HCT116 (cell line): ENCODE measurements at regions not wholly inside any gene's neighbourhood (a gene's known extent, or its start where the extent isn't known, plus 50 kb on each side); places are given as distances from the start of the nearest gene placed in this dataset.

Source experiments
- ATAC-seq: fragments of 200-7000 bp; cut with Tn5 transposase; 2 replicates; pipeline ENCODE4 v1.9.1; 2020; ENCODE audit warnings: mild to moderate bottlenecking, moderate library complexity
- BruUV-seq: library from RNA; stranded (reverse); fragments of 400-500 nt; replicated peaks from 2 replicates; lab custom pipeline; 2021; lab: Mats Ljungman, UMichigan
- CTCF ChIA-PET: fragments of 300-600 bp; sonication (Branson Sonifier 250); formaldehyde crosslinking; loops from one replicate; lab custom pipeline; 2021; ENCODE audit warnings: antibody characterized with exemption; lab: Charles Lee
- POLR2A ChIA-PET: fragments of 300-600, 350-600 bp; sonication (Branson Sonifier 250); formaldehyde crosslinking; loops from one replicate; lab custom pipeline; 2021; ENCODE audit warnings: antibody characterized with exemption; lab: Charles Lee
- RAD21 ChIA-PET, 2 experiments: fragments of 300-600 bp; sonication (Branson Sonifier 250); formaldehyde crosslinking; loops; one replicate each; lab custom pipeline; 2023; ENCODE audit warnings: low total read pairs in 2 of 2; ENCODE audit not compliant: uncharacterized antibody in 2 of 2, unreplicated experiment in 2 of 2, low non-redundant PET in 1 of 2; lab: Charles Lee
- DNase-seq: peaks from one replicate; pipeline ENCODE4 v3.0.0-alpha.2; 2010; ENCODE audit warnings: low read depth, low spot score
- H2AFZ ChIP-seq: fragments of 200-600 bp; shearing (Covaris generic), sonication (generic); 2 replicates; pipeline ENCODE4 v1.6.1; 2017; ENCODE audit warnings: low read depth, mixed run types, mixed read lengths, antibody characterized with exemption, low read length; ENCODE audit not compliant: poor library complexity, severe bottlenecking
- H3K27ac ChIP-seq: 2 replicates; pipeline ENCODE4 v1.5.1; 2012; ENCODE audit warnings: low read depth, low read length
- H3K27me3 ChIP-seq: fragments of 200-600 bp; sonication (generic); 2 replicates; pipeline ENCODE4 v1.6.1; 2016; ENCODE audit warnings: mixed run types, low read length, mixed read lengths; ENCODE audit not compliant: insufficient read depth
- H3K36me3 ChIP-seq, 2 experiments: fragments of 200-500 bp in 1 of 2; fragments of 200-600 bp in 1 of 2; sonication (Bioruptor generic) in 1 of 2; sonication (generic) in 1 of 2; 2 replicates each; pipeline versions ENCODE4 v1.5.1 to v1.6.1; 2014 to 2016; ENCODE audit warnings: low read length in 2 of 2, inconsistent platforms in 1 of 2, mixed read lengths in 1 of 2, mixed run types in 1 of 2; ENCODE audit not compliant: insufficient read depth in 2 of 2, control insufficient read depth in 1 of 2
- H3K4me1 ChIP-seq, 2 experiments: fragments of 200-600 bp in 1 of 2; sonication (generic) in 1 of 2; 2 replicates each; pipeline versions ENCODE4 v1.5.1 to v1.6.1; 2012 to 2017; ENCODE audit warnings: low read length in 2 of 2, inconsistent platforms in 1 of 2, mild to moderate bottlenecking in 1 of 2, mixed read lengths in 1 of 2, mixed run types in 1 of 2, moderate library complexity in 1 of 2; ENCODE audit not compliant: insufficient read depth in 2 of 2, control insufficient read depth in 1 of 2
- H3K4me2 ChIP-seq: fragments of 200-600 bp; sonication (generic); 2 replicates; pipeline ENCODE4 v1.6.1; 2017; ENCODE audit warnings: mixed run types, low read length, mixed read lengths
- H3K4me3 ChIP-seq, 2 experiments: fragments of 200-600 bp in 1 of 2; sonication (generic) in 1 of 2; replicated peaks in 1 of 2; 2 replicates each; pipeline ENCODE4 v1.5.1; 2011 to 2016; ENCODE audit warnings: low read length in 2 of 2, control low read depth in 1 of 2, low read depth in 1 of 2, mild to moderate bottlenecking in 1 of 2, mixed read lengths in 1 of 2, mixed run types in 1 of 2
- H3K79me2 ChIP-seq: fragments of 200-600 bp; sonication (generic); 2 replicates; pipeline ENCODE4 v1.6.1; 2017; ENCODE audit warnings: mild to moderate bottlenecking, mixed run types, low read length, moderate library complexity, mixed read lengths; ENCODE audit not compliant: insufficient read depth
- H3K9ac ChIP-seq: fragments of 200-600 bp; sonication (generic); 2 replicates; pipeline ENCODE4 v1.6.1; 2016; ENCODE audit warnings: low read length, mixed read lengths
- H3K9me2 ChIP-seq: fragments of 200-600 bp; sonication (generic), shearing (Covaris generic); 2 replicates; pipeline ENCODE4 v1.6.1; 2017; ENCODE audit warnings: mixed run types, mild to moderate bottlenecking, moderate library complexity; ENCODE audit not compliant: insufficient read depth
- H3K9me3 ChIP-seq, 2 experiments: fragments of 200-500 bp in 1 of 2; fragments of 200-600 bp in 1 of 2; sonication (Bioruptor generic) in 1 of 2; sonication (generic) in 1 of 2; 2 replicates each; pipeline ENCODE4 v1.6.1; 2014 to 2017; ENCODE audit warnings: low read length in 2 of 2, mixed read lengths in 2 of 2, inconsistent platforms in 1 of 2, low read depth in 1 of 2, mild to moderate bottlenecking in 1 of 2, mixed run types in 1 of 2, moderate library complexity in 1 of 2; ENCODE audit not compliant: control insufficient read depth in 1 of 2, insufficient read depth in 1 of 2
- H4K20me1 ChIP-seq: fragments of 200-600 bp; sonication (generic), shearing (Covaris generic); 2 replicates; pipeline ENCODE4 v1.6.1; 2017; ENCODE audit warnings: mixed run types, mild to moderate bottlenecking, moderate library complexity; ENCODE audit not compliant: insufficient read depth
- ATF3 ChIP-seq: IDR thresholded peaks from 2 replicates; pipeline ENCODE4 v1.6.1; 2012
- CBX3 ChIP-seq: IDR thresholded peaks from 2 replicates; pipeline ENCODE4 v1.6.1; 2012; ENCODE audit warnings: low read depth
- CEBPB ChIP-seq: IDR thresholded peaks from 2 replicates; pipeline ENCODE4 v1.6.1; 2012; ENCODE audit warnings: low read depth
- ELF1 ChIP-seq: IDR thresholded peaks from 2 replicates; pipeline ENCODE4 v1.6.1; 2012; ENCODE audit warnings: low read depth, borderline replicate concordance
- EZH2phosphoT487 ChIP-seq: fragments of 200-600 bp; IDR thresholded peaks from 2 replicates; pipeline ENCODE4 v1.6.1; 2018; ENCODE audit warnings: antibody characterized with exemption, borderline replicate concordance
- POLR2A ChIP-seq: IDR thresholded peaks from 2 replicates; pipeline ENCODE4 v1.7.0; 2011; ENCODE audit warnings: borderline replicate concordance; ENCODE audit not compliant: insufficient read depth, insufficient read length; ENCODE audit errors: extremely low read depth
- RAD21 ChIP-seq: IDR thresholded peaks from 2 replicates; pipeline ENCODE4 v1.6.1; 2012; ENCODE audit warnings: low read depth, mild to moderate bottlenecking
- REST ChIP-seq: IDR thresholded peaks from 2 replicates; pipeline ENCODE4 v1.6.1; 2012; ENCODE audit warnings: low read depth
- SP1 ChIP-seq: IDR thresholded peaks from 2 replicates; pipeline ENCODE4 v1.6.1; 2012; ENCODE audit warnings: low read depth
- YY1 ChIP-seq: IDR thresholded peaks from 2 replicates; pipeline ENCODE4 v1.6.1; 2011; ENCODE audit warnings: low read length, low read depth, moderate library complexity, mild to moderate bottlenecking; ENCODE audit not compliant: insufficient replicate concordance; ENCODE audit errors: extremely low read depth
- ZFX ChIP-seq: fragments of 450-650 bp; IDR thresholded peaks from 2 replicates; pipeline ENCODE4 v1.6.1; 2017
- intact Hi-C: fragments of 100-400 bp; cut with micrococcal nuclease; formaldehyde crosslinking; loops from 2 replicates; pipeline ENCODE4 v1.10.0; 2022

GRCh38 chr6:168885751-168886742 lies 367.6 kb downstream of the THBS2 start:
- Histone ChIP-seq H3K27ac (no peak overlapping the region), H3K79me2 (no peaks in the 10 kb centered on the region), H4K20me1 (no peaks in the 10 kb centered on the region), H3K36me3 (no peaks in the 10 kb centered on the region), H3K4me1 (0 out of 4 replicates have a peak, but pooled peaks cover 0 to 3% of the 10 kb centered on the region in 2 experiments), H3K9me2 (no peaks in the 10 kb centered on the region), H3K9ac (no peak overlapping the region), H2AFZ (no peak overlapping the region), H3K9me3 (no peaks in the 10 kb centered on the region), H3K27me3 (peaks cover 6% of the 10 kb centered on the region; the same call in 1 of the 2 replicates), H3K4me2 (no peak overlapping the region), H3K4me3 (no peak overlapping the region)
- TF ChIP-seq YY1 (no peak), SP1 (no peak), POLR2A (no peak), REST (no peak), RAD21 (no peak), ZFX (no peak), EZH2phosphoT487 (no peak), ELF1 (no peak), CBX3 (no peak), ATF3 (no peak), CEBPB (no peak)
- ChIA-PET POLR2A (no interaction called here), CTCF (no interaction called here), RAD21 (no interaction called here)
- ATAC-seq (no peak), DNase-seq (no peak)
- intact Hi-C loops, result loop anchor here (2.0 to 10.0 kb wide), 2 partner anchors 411 to 735 kb away; no protein-coding TSS in a partner anchor
- no TSS peak for BruUV-seq
